WERI-Rb-1 (cell line): ENCODE measurements at regions not wholly inside any gene's neighbourhood (a gene's known extent, or its start where the extent isn't known, plus 50 kb on each side); places are given as distances from the start of the nearest gene placed in this dataset.

Experiments
- DNase-seq: peaks from one replicate; pipeline ENCODE4 v3.0.0-alpha.2; 2020
- H3K27ac ChIP-seq: fragments of 250-450 bp; sonication (Bioruptor Pico); 2 replicates; pipeline ENCODE4 v1.5.1; 2020; ENCODE audit warnings: mild to moderate bottlenecking, moderate library complexity
- H3K27me3 ChIP-seq: fragments of 250-450 bp; sonication (Bioruptor Pico); 2 replicates; pipeline ENCODE4 v1.5.1; 2021; ENCODE audit warnings: mild to moderate bottlenecking, low read depth, moderate library complexity; ENCODE audit not compliant: insufficient read depth, severe bottlenecking
- H3K36me3 ChIP-seq: fragments of 250-450 bp; sonication (Bioruptor Pico); 2 replicates; pipeline ENCODE4 v1.5.1; 2020; ENCODE audit warnings: mild to moderate bottlenecking, moderate library complexity
- H3K4me3 ChIP-seq: 2 replicates; pipeline ENCODE4 v1.5.1; 2011; ENCODE audit warnings: low read depth, mild to moderate bottlenecking, control low read depth, low read length
- H3K9me3 ChIP-seq: fragments of 250-450 bp; sonication (Bioruptor Pico); 2 replicates; pipeline ENCODE4 v1.5.1; 2021; ENCODE audit warnings: mild to moderate bottlenecking, moderate library complexity; ENCODE audit not compliant: severe bottlenecking
- CTCF ChIP-seq: IDR thresholded peaks from 2 replicates; pipeline ENCODE4 v1.5.1; 2011; ENCODE audit warnings: low read depth, mild to moderate bottlenecking, control low read depth, inconsistent platforms, low read length

GRCh38 chrX:45329217-45329616 lies 128.5 kb upstream of the DIPK2B start:
- TF ChIP-seq CTCF: no peak
- no peak for DNase-seq
- Histone ChIP-seq H3K36me3 (no peaks in the 10 kb centered on the region), H3K4me3 (no peak overlapping the region), H3K27ac (no peak overlapping the region), H3K27me3 (peaks cover 3% of the 10 kb centered on the region), H3K9me3 (no peaks in the 10 kb centered on the region)

- peaks cover 3% of the 10 kb centered on the region for H3K27me3 ChIP-seq
- no peak overlapping the region for H3K4me3 ChIP-seq
- no peak overlapping the region for H3K27ac ChIP-seq
- H3K36me3 ChIP-seq: no peaks in the 10 kb centered on the region
- TF ChIP-seq CTCF: no peak
- no peak for DNase-seq
- H3K9me3 ChIP-seq: no peaks in the 10 kb centered on the region
Measured at GRCh38 chrX:45324941-45325340, 124.3 kb upstream of the DIPK2B start.

DNA sequence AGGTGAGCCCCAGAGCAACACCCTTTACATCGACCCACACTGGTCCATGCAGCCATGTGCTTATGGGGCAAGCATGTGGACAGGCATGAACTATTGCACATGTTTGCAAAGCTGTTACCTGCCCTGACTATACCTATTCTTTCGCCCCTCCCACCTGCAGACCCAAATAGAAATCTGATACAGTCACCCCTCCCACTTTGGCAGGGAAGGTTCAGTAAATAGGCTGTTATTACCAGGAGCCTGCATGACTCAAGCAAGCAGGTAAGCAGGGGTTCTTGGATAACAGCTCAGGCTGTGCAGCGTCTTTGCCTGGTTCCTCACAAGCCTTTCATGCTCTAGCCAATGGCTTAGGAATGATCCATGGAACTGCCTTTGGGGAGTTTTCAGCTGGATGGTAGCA lies 122.7 kb upstream of the DIPK2B start:
- H3K27ac ChIP-seq: no peak overlapping the region
- no peaks in the 10 kb centered on the region for H3K36me3 ChIP-seq
- H3K4me3 ChIP-seq: no peak overlapping the region
- H3K9me3 ChIP-seq: no peaks in the 10 kb centered on the region
- DNase-seq: no peak
- no peak for TF ChIP-seq CTCF
- H3K27me3 ChIP-seq: peaks cover 3% of the 10 kb centered on the region

GRCh38 chrX:45322820-45323219 lies 122.1 kb upstream of the DIPK2B start:
- Histone ChIP-seq H3K27ac (no peak overlapping the region), H3K9me3 (no peaks in the 10 kb centered on the region), H3K36me3 (no peaks in the 10 kb centered on the region), H3K4me3 (no peak overlapping the region), H3K27me3 (peaks cover 2% of the 10 kb centered on the region)
- no peak for DNase-seq
- no peak for TF ChIP-seq CTCF

DNA sequence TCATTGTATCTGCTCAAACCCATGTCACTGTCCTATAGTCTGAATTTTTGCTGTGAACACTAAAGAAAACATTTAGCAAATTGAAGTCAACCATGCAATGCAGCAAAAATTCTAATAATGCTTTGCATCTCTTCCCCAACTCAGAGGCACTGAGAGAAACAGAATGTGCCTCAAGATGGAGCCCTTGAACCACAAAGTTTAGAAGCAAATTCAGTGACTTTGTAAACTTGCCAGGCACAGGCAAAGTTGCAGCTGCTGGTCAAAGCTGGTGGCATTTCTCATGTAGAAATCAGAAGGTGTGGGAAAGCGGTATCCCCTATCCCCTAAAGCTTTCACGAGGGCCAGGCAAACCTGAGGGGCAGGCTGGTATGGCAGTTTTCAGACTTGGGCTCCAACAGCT lies 121.7 kb upstream of the DIPK2B start:
- Histone ChIP-seq H3K27me3 (no peaks in the 10 kb centered on the region), H3K4me3 (no peak overlapping the region), H3K9me3 (no peaks in the 10 kb centered on the region), H3K36me3 (no peaks in the 10 kb centered on the region), H3K27ac (no peak overlapping the region)
- peak; percentile 46 for TF ChIP-seq CTCF
- DNase-seq: peak; percentile 18

- Histone ChIP-seq H3K27ac (no peak overlapping the region), H3K36me3 (no peaks in the 10 kb centered on the region), H3K9me3 (no peaks in the 10 kb centered on the region), H3K27me3 (no peaks in the 10 kb centered on the region), H3K4me3 (no peak overlapping the region)
- TF ChIP-seq CTCF: no peak
- DNase-seq: no peak
Measured at GRCh38 chrX:45320191-45320590, 119.5 kb upstream of the DIPK2B start.
